PC-3 (cell line): ENCODE measurements at regions not wholly inside any gene's neighbourhood (a gene's known extent, or its start where the extent isn't known, plus 50 kb on each side); places are given as distances from the start of the nearest gene placed in this dataset.

ENCODE experiments used
- ATAC-seq: fragments of 200-7000 bp; cut with Tn5 transposase; 2 replicates; pipeline ENCODE4 v1.9.1; 2020; ENCODE audit warnings: mild to moderate bottlenecking, moderate library complexity
- BruUV-seq: library from RNA; stranded (reverse); fragments of 400-500 nt; replicated peaks from 2 replicates; lab custom pipeline; 2021; lab: Mats Ljungman, UMichigan
- CTCF ChIA-PET: fragments of 300-600 bp; sonication (Branson Sonifier 250); formaldehyde crosslinking; loops from one replicate; lab custom pipeline; 2022; ENCODE audit warnings: antibody characterized with exemption; lab: Charles Lee
- POLR2A ChIA-PET: fragments of 300-600 bp; sonication (Branson Sonifier 250); formaldehyde crosslinking; loops from one replicate; lab custom pipeline; 2022; ENCODE audit warnings: antibody characterized with exemption; ENCODE audit not compliant: unreplicated experiment; lab: Charles Lee
- DNase-seq: peaks from one replicate; pipeline ENCODE4 v3.0.0-alpha.2; 2015
- H2AFZ ChIP-seq: fragments of 300-600 bp; sonication (generic); 2 replicates; pipeline ENCODE4 v1.6.0; 2016; ENCODE audit warnings: antibody characterized with exemption, low read length
- H3F3A ChIP-seq: fragments of 300-600 bp; sonication (generic); one replicate; pipeline ENCODE4 v1.6.0; 2017; ENCODE audit warnings: antibody characterized with exemption, low read length, control low read depth, mild to moderate bottlenecking; ENCODE audit not compliant: unreplicated experiment
- H3K27ac ChIP-seq: fragments of 300-600 bp; sonication (generic); 2 replicates; pipeline ENCODE4 v1.5.1; 2016; ENCODE audit warnings: mild to moderate bottlenecking, low read length
- H3K27me3 ChIP-seq: fragments of 300-600 bp; sonication (generic); 2 replicates; pipeline ENCODE4 v1.6.1; 2016; ENCODE audit warnings: low read length, mixed read lengths
- H3K36me3 ChIP-seq: fragments of 300-600 bp; sonication (generic); 2 replicates; pipeline ENCODE4 v1.6.1; 2016; ENCODE audit warnings: low read depth, mixed run types, low read length, mixed read lengths
- H3K4me1 ChIP-seq: fragments of 300-600 bp; sonication (generic); 2 replicates; pipeline ENCODE4 v1.5.1; 2016; ENCODE audit warnings: low read length; ENCODE audit not compliant: insufficient read depth
- H3K4me2 ChIP-seq: fragments of 300-600 bp; sonication (generic); 2 replicates; pipeline ENCODE4 v1.6.0; 2016; ENCODE audit warnings: low read length
- H3K4me3 ChIP-seq: fragments of 300-600 bp; sonication (generic); 2 replicates; pipeline ENCODE4 v1.5.1; 2016; ENCODE audit warnings: mild to moderate bottlenecking, low read length, mixed read lengths
- H3K79me2 ChIP-seq: fragments of 300-600 bp; sonication (generic); 2 replicates; pipeline ENCODE4 v1.6.1; 2017; ENCODE audit warnings: low read length, mixed read lengths
- H3K9ac ChIP-seq: fragments of 300-600 bp; sonication (generic); 2 replicates; pipeline ENCODE4 v1.6.0; 2016; ENCODE audit warnings: mild to moderate bottlenecking, low read length
- H3K9me2 ChIP-seq: fragments of 300-600 bp; sonication (generic); replicated peaks from 2 replicates; pipeline ENCODE4 v1.6.1; 2016; ENCODE audit warnings: mixed run types, low read length, mixed read lengths
- H3K9me3 ChIP-seq: fragments of 300-600 bp; sonication (generic); 2 replicates; pipeline ENCODE4 v1.6.1; 2016; ENCODE audit warnings: low read length, mixed read lengths
- H4K20me1 ChIP-seq: fragments of 300-600 bp; sonication (generic); 2 replicates; pipeline ENCODE4 v1.6.1; 2016; ENCODE audit warnings: low read length, mixed read lengths
- EZH2 ChIP-seq: fragments of 300-600 bp; sonication (generic); IDR thresholded peaks from one replicate; pipeline ENCODE4 v1.6.1; 2017; ENCODE audit warnings: antibody characterized with exemption, mild to moderate bottlenecking, low read length; ENCODE audit not compliant: unreplicated experiment
- EZH2phosphoT487 ChIP-seq: fragments of 300-600 bp; sonication (generic); IDR thresholded peaks from 2 replicates; pipeline ENCODE4 v1.6.1; 2018; ENCODE audit warnings: mild to moderate bottlenecking, antibody characterized with exemption, low read length, borderline replicate concordance
- intact Hi-C: fragments of 100-400 bp; cut with micrococcal nuclease; formaldehyde crosslinking; loops from 2 replicates; pipeline ENCODE4 v1.9.0; 2023
- TF ChIP-seq, protein P1 (sequence below): fragments of 300-600 bp; sonication (generic); conservative IDR thresholded peaks from 2 replicates; pipeline ENCODE4 v1.5.1; 2017; ENCODE audit warnings: antibody characterized with exemption, low read depth, mild to moderate bottlenecking, low read length

DNA sequence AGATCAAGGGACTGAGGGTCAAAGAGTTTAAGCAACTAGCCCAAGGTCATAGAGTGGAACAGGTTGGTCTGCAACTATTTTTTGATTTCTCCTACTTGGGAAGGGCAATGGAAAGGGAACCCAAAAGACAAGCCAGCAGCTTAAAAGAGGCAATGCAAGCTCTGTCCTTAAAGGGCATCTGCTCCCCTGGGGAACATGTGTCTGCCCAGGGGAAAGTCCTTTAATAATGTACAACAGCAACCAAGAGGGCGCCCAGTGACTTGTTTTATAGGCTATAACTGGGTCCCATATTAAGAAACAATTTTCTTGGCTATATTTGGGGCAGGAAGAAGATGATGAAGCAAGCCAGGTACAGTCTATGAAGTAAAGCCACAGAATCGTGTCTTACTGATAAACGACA is 54.7 kb upstream of the RBM47 start:
- ATAC-seq, result no peak
- TF ChIP-seq EZH2, result no peak
- TF ChIP-seq, protein P1, sequence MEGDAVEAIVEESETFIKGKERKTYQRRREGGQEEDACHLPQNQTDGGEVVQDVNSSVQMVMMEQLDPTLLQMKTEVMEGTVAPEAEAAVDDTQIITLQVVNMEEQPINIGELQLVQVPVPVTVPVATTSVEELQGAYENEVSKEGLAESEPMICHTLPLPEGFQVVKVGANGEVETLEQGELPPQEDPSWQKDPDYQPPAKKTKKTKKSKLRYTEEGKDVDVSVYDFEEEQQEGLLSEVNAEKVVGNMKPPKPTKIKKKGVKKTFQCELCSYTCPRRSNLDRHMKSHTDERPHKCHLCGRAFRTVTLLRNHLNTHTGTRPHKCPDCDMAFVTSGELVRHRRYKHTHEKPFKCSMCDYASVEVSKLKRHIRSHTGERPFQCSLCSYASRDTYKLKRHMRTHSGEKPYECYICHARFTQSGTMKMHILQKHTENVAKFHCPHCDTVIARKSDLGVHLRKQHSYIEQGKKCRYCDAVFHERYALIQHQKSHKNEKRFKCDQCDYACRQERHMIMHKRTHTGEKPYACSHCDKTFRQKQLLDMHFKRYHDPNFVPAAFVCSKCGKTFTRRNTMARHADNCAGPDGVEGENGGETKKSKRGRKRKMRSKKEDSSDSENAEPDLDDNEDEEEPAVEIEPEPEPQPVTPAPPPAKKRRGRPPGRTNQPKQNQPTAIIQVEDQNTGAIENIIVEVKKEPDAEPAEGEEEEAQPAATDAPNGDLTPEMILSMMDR, result no peak
- no peak for TF ChIP-seq EZH2phosphoT487
- Histone ChIP-seq H3K9ac (no peak overlapping the region), H3K27ac (no peak overlapping the region), H3F3A (no peaks in the 10 kb centered on the region), H2AFZ (no peak overlapping the region), H3K4me1 (0 out of 2 replicates have a peak, but pooled peaks cover 3% of the 10 kb centered on the region), H3K9me3 (no peaks in the 10 kb centered on the region), H4K20me1 (no peaks in the 10 kb centered on the region), H3K4me2 (no peak overlapping the region), H3K4me3 (no peak overlapping the region), H3K27me3 (no peaks in the 10 kb centered on the region), H3K9me2 (no peaks in the 10 kb centered on the region), H3K36me3 (no peaks in the 10 kb centered on the region), H3K79me2 (no peaks in the 10 kb centered on the region)
- no TSS peak for BruUV-seq
- ChIA-PET CTCF (no interaction called here), POLR2A (no interaction called here)
- DNase-seq, result no peak
- intact Hi-C loops, result no loop called here

DNA sequence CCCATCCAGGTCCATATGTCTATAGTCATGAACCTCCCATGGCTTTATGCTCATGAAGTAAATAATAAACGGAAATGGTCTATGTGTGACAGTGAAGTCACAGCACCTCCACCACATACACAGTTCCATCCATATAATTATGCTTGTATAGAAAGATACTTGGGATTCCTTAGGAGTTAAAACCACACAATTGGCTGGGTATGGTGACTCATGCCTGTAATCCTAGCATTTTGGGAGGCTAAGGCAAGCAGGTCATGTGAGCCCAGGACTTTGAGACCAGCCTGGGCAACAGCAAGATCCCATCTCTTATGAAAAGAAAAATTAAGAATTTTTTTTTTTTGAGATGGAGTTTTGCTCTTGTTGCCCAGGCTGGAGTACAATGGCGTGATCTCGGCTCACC is 55.6 kb upstream of the RBM47 start:
- ChIA-PET CTCF (no interaction called here), POLR2A (no interaction called here)
- intact Hi-C loops, result no loop called here
- Histone ChIP-seq H3K9ac (no peak overlapping the region), H3K79me2 (no peaks in the 10 kb centered on the region), H2AFZ (no peak overlapping the region), H3K36me3 (no peaks in the 10 kb centered on the region), H3K9me3 (no peaks in the 10 kb centered on the region), H3F3A (no peaks in the 10 kb centered on the region), H3K27me3 (no peaks in the 10 kb centered on the region), H3K4me3 (no peak overlapping the region), H3K27ac (no peak overlapping the region), H3K4me1 (0 out of 2 replicates have a peak, but pooled peaks cover 3% of the 10 kb centered on the region), H3K9me2 (no peaks in the 10 kb centered on the region), H4K20me1 (no peaks in the 10 kb centered on the region), H3K4me2 (no peak overlapping the region)
- ATAC-seq, result peak; percentile 33; the same call in 1 of the 2 replicates
- TF ChIP-seq, protein P1, result no peak
- BruUV-seq, result no TSS peak
- DNase-seq, result peak; percentile 55

DNA sequence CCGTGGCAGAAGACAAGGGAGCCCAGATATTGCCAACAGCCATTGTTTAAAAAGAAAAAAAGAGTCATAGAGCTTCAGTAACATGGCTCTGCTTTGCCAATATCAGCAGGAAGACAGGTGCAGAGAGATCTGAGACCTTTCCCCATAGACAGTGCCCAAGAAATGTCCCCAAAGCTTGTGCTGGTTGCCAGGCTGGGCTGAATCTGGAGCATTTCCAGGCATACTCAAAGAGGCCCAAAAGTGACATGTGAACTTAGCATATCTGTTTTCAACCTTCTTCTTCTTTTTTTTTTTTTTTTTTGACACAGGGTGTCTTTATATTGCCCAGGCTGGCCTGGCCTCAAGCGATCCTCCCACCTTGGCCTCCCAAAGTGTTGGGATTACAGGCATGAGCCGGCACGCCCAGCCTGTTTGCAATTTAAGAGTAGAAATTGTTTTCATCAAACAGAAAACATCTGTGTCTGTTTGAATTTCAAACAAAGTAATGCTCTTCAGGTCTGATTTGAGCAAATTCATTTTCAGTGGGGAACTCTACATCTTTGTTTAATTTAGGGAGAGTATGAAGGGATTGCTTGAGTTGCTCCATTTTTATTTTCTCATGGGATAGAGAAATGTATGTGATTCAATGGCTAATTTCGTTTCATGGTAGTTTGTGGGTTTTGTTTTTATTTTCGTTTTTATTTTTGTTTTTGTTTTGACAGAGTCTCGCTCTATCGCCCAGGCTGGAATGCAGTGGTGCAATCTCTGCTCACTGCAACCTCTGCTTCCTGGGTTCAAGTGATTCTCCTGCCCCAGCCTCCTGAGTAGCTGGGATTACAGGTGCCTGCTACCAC is 56.6 kb upstream of the RBM47 start:
- no peaks in the 10 kb centered on the region for H3K36me3 ChIP-seq
- ATAC-seq (no peak), DNase-seq (no peak)
- no peaks in the 10 kb centered on the region for H3K79me2 ChIP-seq
- POLR2A ChIA-PET, result no interaction called here
- H3F3A ChIP-seq, result no peaks in the 10 kb centered on the region
- CTCF ChIA-PET, result no interaction called here
- no peak overlapping the region for H3K4me3 ChIP-seq
- TF ChIP-seq EZH2phosphoT487 (no peak), EZH2 (no peak)
- TF ChIP-seq, protein P1, result no peak
- H3K9ac ChIP-seq, result no peak overlapping the region
- intact Hi-C loops, result no loop called here
- BruUV-seq, result no TSS peak
- H3K4me1 ChIP-seq, result 0 out of 2 replicates have a peak, but pooled peaks cover 3% of the 10 kb centered on the region
- no peak overlapping the region for H3K4me2 ChIP-seq
- H3K9me3 ChIP-seq, result no peaks in the 10 kb centered on the region
- no peaks in the 10 kb centered on the region for H3K9me2 ChIP-seq
- no peaks in the 10 kb centered on the region for H3K27me3 ChIP-seq
- H2AFZ ChIP-seq, result no peak overlapping the region
- H3K27ac ChIP-seq, result no peak overlapping the region
- H4K20me1 ChIP-seq, result no peaks in the 10 kb centered on the region
